Pancreas (tissue), 10 donors: ENCODE measurements at regions not wholly inside any gene's neighbourhood (a gene's known extent, or its start where the extent isn't known, plus 50 kb on each side); places are given as distances from the start of the nearest gene placed in this dataset.

Source experiments
- ATAC-seq, 4 donors: fragments of 200-7000 bp; cut with Tn5 transposase; one replicate each; pipeline versions ENCODE4 v1.8.0 to v1.9.1; 2020; ENCODE audit warnings: mild to moderate bottlenecking in 4 of 4, moderate library complexity in 4 of 4
- DNase-seq, 6 donors: peaks; one replicate each; pipeline ENCODE4 v3.0.0-alpha.2; 2020
- FAIRE-seq: peaks from 2 replicates; lab custom pipeline; 2012; peaks lifted over from hg19 to GRCh38; lab: Jason Lieb, UNC
- H3K27ac ChIP-seq, 4 donors: fragments of 200-600 bp; sonication (generic); 1 replicate in 3 of 4; 2 replicates in 1 of 4; pipeline versions ENCODE4 v1.5.0 to v1.8.0; 2020
- H3K27me3 ChIP-seq, 4 donors: fragments of 200-600 bp; one replicate each; pipeline ENCODE4 v1.8.0; 2021
- H3K36me3 ChIP-seq, 3 donors: fragments of 200-600 bp; sonication (generic) in 1 of 3; one replicate each; pipeline versions ENCODE4 v1.5.0 to v1.8.0; 2020 to 2021
- H3K4me1 ChIP-seq, 3 donors: fragments of 200-600 bp; one replicate each; pipeline ENCODE4 v1.8.0; 2021
- H3K4me3 ChIP-seq, 4 donors: fragments of 200-600 bp; sonication (generic) in 2 of 4; one replicate each; pipeline versions ENCODE4 v1.5.0 to v1.8.0; 2020 to 2021
- H3K9me3 ChIP-seq, 4 donors: fragments of 200-600 bp; one replicate each; pipeline ENCODE4 v1.8.0; 2021
- CTCF ChIP-seq, 4 donors: fragments of 200-600 bp; sonication (generic) in 3 of 4; IDR thresholded peaks; one replicate each; pipeline versions ENCODE4 v1.5.0 to v1.8.0; 2021; ENCODE audit warnings: antibody characterized with exemption in 4 of 4
- WGBS, 2 donors: extraction: QIAGEN DNeasy Blood & Tissue Kit; methylation state at CpG; one replicate each; pipeline ENCODE4 v1.1.7; 2013; 5-methylcytosine and 5-hydroxymethylcytosine counted together
- intact Hi-C, 3 donors: fragments of 100-400 bp; cut with DNase I; formaldehyde crosslinking; loops; one replicate each; pipeline versions ENCODE4 v1.11.1 to v1.14.2; 2022
- donor health status: healthy with polysubstance abuse.
- donor health status: DM: no; HTN: no; CAD: no; lungs with moderate emphysema.
- donor health status: DM: no; HTN: no; CAD: no.
- donor health status: control.
- donor health status: control.
- donor health status: Bipolar disorder and iron deficiency.
- donor health status: DM: yes; HTN: yes; CAD: no.
- donor health status: DM: no; HTN: no; CAD: no.
- donor health status: DM: no; HTN: no; CAD: no.
- donor health status: DM: yes; HTN: yes; CAD: no.

- DNase-seq: no peak
- Histone ChIP-seq H3K27ac (no peak overlapping the region), H3K4me3 (no peak overlapping the region), H3K9me3 (no peaks in the 10 kb centered on the region), H3K36me3 (no peaks in the 10 kb centered on the region), H3K4me1 (no peaks in the 10 kb centered on the region), H3K27me3 (no peaks in the 10 kb centered on the region)
- FAIRE-seq: no peak
- ATAC-seq: no peak
- WGBS, 2 donors: 59 to 71% methylated on average over 11 of the region's 11 CpGs
- intact Hi-C loops: no loop called here
- TF ChIP-seq CTCF (IDR thresholded peaks at IDR 0.05): no peak
Observed at GRCh38 chr10:128971374-128972035, 495.5 kb upstream of the MGMT start.

GRCh38 chr10:128972036-128972405 is 495.0 kb upstream of the MGMT start:
- no peaks in the 10 kb centered on the region for H3K4me1 ChIP-seq
- H3K4me3 ChIP-seq: no peak overlapping the region
- H3K27me3 ChIP-seq: no peaks in the 10 kb centered on the region
- no peaks in the 10 kb centered on the region for H3K9me3 ChIP-seq
- no peak overlapping the region for H3K27ac ChIP-seq
- DNase-seq: no peak
- no peak for FAIRE-seq
- intact Hi-C loops: no loop called here
- no peaks in the 10 kb centered on the region for H3K36me3 ChIP-seq
- no peak for ATAC-seq
- no peak for TF ChIP-seq CTCF (IDR thresholded peaks at IDR 0.05)
- 59 to 74% methylated on average over 2 of the region's 2 CpGs for WGBS, 2 donors

- no peaks in the 10 kb centered on the region for H3K4me1 ChIP-seq
- WGBS, 2 donors: 56 to 58% methylated on average over 6 of the region's 6 CpGs
- no peaks in the 10 kb centered on the region for H3K27me3 ChIP-seq
- H3K9me3 ChIP-seq: no peaks in the 10 kb centered on the region
- DNase-seq (no peak), ATAC-seq (no peak), FAIRE-seq (no peak)
- H3K27ac ChIP-seq: no peak overlapping the region
- intact Hi-C loops: no loop called here
- H3K36me3 ChIP-seq: no peaks in the 10 kb centered on the region
- no peak overlapping the region for H3K4me3 ChIP-seq
- TF ChIP-seq CTCF (IDR thresholded peaks at IDR 0.05): no peak
Observed at GRCh38 chr10:128973221-128973620, 493.8 kb upstream of the MGMT start.

- H3K27ac ChIP-seq: no peak overlapping the region
- no peaks in the 10 kb centered on the region for H3K4me1 ChIP-seq
- 63 to 71% methylated on average over 8 of the region's 8 CpGs for WGBS, 2 donors
- no peak overlapping the region for H3K4me3 ChIP-seq
- no peaks in the 10 kb centered on the region for H3K27me3 ChIP-seq
- no peak for FAIRE-seq
- no peak for TF ChIP-seq CTCF (IDR thresholded peaks at IDR 0.05)
- no peaks in the 10 kb centered on the region for H3K9me3 ChIP-seq
- intact Hi-C loops: no loop called here
- ATAC-seq: no peak
- no peaks in the 10 kb centered on the region for H3K36me3 ChIP-seq
- DNase-seq: no peak
Observed at GRCh38 chr10:128976856-128977255, 490.2 kb upstream of the MGMT start.

- WGBS, 2 donors: 78 to 79% methylated on average over 10 of the region's 10 CpGs
- Histone ChIP-seq H3K9me3 (no peaks in the 10 kb centered on the region), H3K4me3 (no peak overlapping the region), H3K27me3 (no peaks in the 10 kb centered on the region), H3K27ac (no peak overlapping the region), H3K36me3 (no peaks in the 10 kb centered on the region), H3K4me1 (no peaks in the 10 kb centered on the region)
- intact Hi-C loops: no loop called here
- DNase-seq: no peak
- no peak for FAIRE-seq
- no peak for TF ChIP-seq CTCF (IDR thresholded peaks at IDR 0.05)
- no peak for ATAC-seq
Observed at GRCh38 chr10:128978211-128978610, 488.8 kb upstream of the MGMT start.
